Psoas muscle (tissue), 7 donors: ENCODE measurements at regions not wholly inside any gene's neighbourhood (a gene's known extent, or its start where the extent isn't known, plus 50 kb on each side); places are given as distances from the start of the nearest gene placed in this dataset.
A peak's percentile ranks its signal among the peaks of the same experiment; 100 is the strongest.

Experiments
- ATAC-seq, 4 donors: fragments of 200-7000 bp; cut with Tn5 transposase; one replicate each; pipeline ENCODE4 v1.9.1; 2020; ENCODE audit warnings: moderate library complexity in 3 of 4, mild to moderate bottlenecking in 2 of 4
- DNase-seq, 2 donors: peaks; one replicate each; pipeline ENCODE4 v3.0.0-alpha.2; 2020
- H3K27ac ChIP-seq: fragments of 200-600 bp; one replicate; pipeline ENCODE4 v1.8.0; 2022
- H3K27me3 ChIP-seq, 3 donors: fragments of 200-600 bp in 1 of 3; one replicate each; pipeline versions ENCODE4 v1.6.1 to v1.8.0; 2013 to 2022; ENCODE audit warnings: low read length in 2 of 3, mild to moderate bottlenecking in 2 of 3, moderate library complexity in 1 of 3; ENCODE audit not compliant: insufficient read depth in 3 of 3
- H3K36me3 ChIP-seq, 2 donors: fragments of 200-600 bp in 1 of 2; one replicate each; pipeline versions ENCODE4 v1.6.1 to v1.8.0; 2013 to 2022; ENCODE audit warnings: low read depth in 1 of 2, mild to moderate bottlenecking in 1 of 2, moderate library complexity in 1 of 2; ENCODE audit not compliant: insufficient read depth in 1 of 2
- H3K4me1 ChIP-seq: fragments of 200-600 bp; one replicate; pipeline ENCODE4 v1.8.0; 2022
- H3K4me3 ChIP-seq: fragments of 200-600 bp; one replicate; pipeline ENCODE4 v1.8.0; 2022; ENCODE audit warnings: mild to moderate bottlenecking
- H3K9me3 ChIP-seq: fragments of 200-600 bp; one replicate; pipeline ENCODE4 v1.8.0; 2022
- CTCF ChIP-seq: fragments of 200-600 bp; IDR thresholded peaks from one replicate; pipeline ENCODE4 v1.8.0; 2022; ENCODE audit warnings: antibody characterized with exemption
- WGBS, 3 donors: extraction: QIAGEN DNeasy Blood & Tissue Kit; methylation state at CpG; one replicate each; pipeline versions ENCODE4 v1.1.6 to v1.1.7; 2013; 5-methylcytosine and 5-hydroxymethylcytosine counted together
- intact Hi-C, 2 donors: fragments of 100-400 bp; cut with DNase I; formaldehyde crosslinking; loops; one replicate each; pipeline versions ENCODE4 v1.11.0 to v1.14.2; 2022
- donor health status: healthy with polysubstance abuse.
- donor health status: DM: no; HTN: no; CAD: no; lungs with moderate emphysema.
- donor health status: Bipolar disorder and iron deficiency.
- donor health status: healthy.
- donor health status: DM: yes; HTN: yes; CAD: no.
- donor health status: DM: no; HTN: no; CAD: no.
- donor health status: DM: yes; HTN: yes; CAD: no.

- intact Hi-C loops = no loop called here
- WGBS, 3 donors = 36 to 66% (median 51%) methylated on average over 1 of the region's 1 CpG
- ATAC-seq (peak in 2 of 4 donors; percentile 50 to 77), DNase-seq (no peak)
- Histone ChIP-seq H3K27ac (no peak overlapping the region), H3K4me3 (no peak overlapping the region), H3K27me3 (no peaks in the 10 kb centered on the region), H3K4me1 (no peaks in the 10 kb centered on the region), H3K36me3 (no peaks in the 10 kb centered on the region), H3K9me3 (no peaks in the 10 kb centered on the region)
- no peak for TF ChIP-seq CTCF
These were observed 1397.6 kb upstream of the B3GALT2 start for GRCh38 chr1:194584052-194584451.

- Histone ChIP-seq H3K36me3 (no peaks in the 10 kb centered on the region), H3K27me3 (no peaks in the 10 kb centered on the region), H3K4me3 (no peak overlapping the region), H3K9me3 (no peaks in the 10 kb centered on the region), H3K27ac (no peak overlapping the region), H3K4me1 (no peaks in the 10 kb centered on the region)
- no peak for DNase-seq
- intact Hi-C loops = no loop called here
- no peak for ATAC-seq
- TF ChIP-seq CTCF = no peak
These were observed 1384.1 kb upstream of the B3GALT2 start for GRCh38 chr1:194570476-194570875.

GRCh38 chr1:194568610-194569009, 1382.2 kb upstream of the B3GALT2 start:
- Histone ChIP-seq H3K27me3 (no peaks in the 10 kb centered on the region), H3K4me3 (no peak overlapping the region), H3K4me1 (no peaks in the 10 kb centered on the region), H3K27ac (no peak overlapping the region), H3K36me3 (no peaks in the 10 kb centered on the region), H3K9me3 (no peaks in the 10 kb centered on the region)
- TF ChIP-seq CTCF = no peak
- DNase-seq (no peak), ATAC-seq (no peak)
- intact Hi-C loops = no loop called here

- DNase-seq = no peak
- Histone ChIP-seq H3K4me1 (no peaks in the 10 kb centered on the region), H3K9me3 (no peaks in the 10 kb centered on the region), H3K27me3 (no peaks in the 10 kb centered on the region), H3K36me3 (no peaks in the 10 kb centered on the region), H3K4me3 (no peak overlapping the region), H3K27ac (no peak overlapping the region)
- intact Hi-C loops = no loop called here
- no peak for ATAC-seq
- no peak for TF ChIP-seq CTCF
These were observed 1361.7 kb upstream of the B3GALT2 start for GRCh38 chr1:194548071-194548470.

- WGBS, 3 donors = 83 to 88% (median 87%) methylated on average over 3 of the region's 3 CpGs
- no peak for DNase-seq
- intact Hi-C loops = no loop called here
These were observed 1357.6 kb upstream of the B3GALT2 start for GRCh38 chr1:194544012-194544411.

More at GRCh38 chr1:194544012-194544411, 1357.6 kb upstream of the B3GALT2 start:
- H3K27ac ChIP-seq = no peak overlapping the region
- no peaks in the 10 kb centered on the region for H3K36me3 ChIP-seq
- no peaks in the 10 kb centered on the region for H3K27me3 ChIP-seq
- H3K4me1 ChIP-seq = no peaks in the 10 kb centered on the region
- H3K9me3 ChIP-seq = no peaks in the 10 kb centered on the region
- no peak for TF ChIP-seq CTCF
- ATAC-seq = no peak
- no peak overlapping the region for H3K4me3 ChIP-seq
